ENCODE measurements at regions not wholly inside any gene's neighbourhood (a gene's known extent, or its start where the extent isn't known, plus 50 kb on each side); places are given as distances from the start of the nearest gene placed in this dataset.

DNA sequence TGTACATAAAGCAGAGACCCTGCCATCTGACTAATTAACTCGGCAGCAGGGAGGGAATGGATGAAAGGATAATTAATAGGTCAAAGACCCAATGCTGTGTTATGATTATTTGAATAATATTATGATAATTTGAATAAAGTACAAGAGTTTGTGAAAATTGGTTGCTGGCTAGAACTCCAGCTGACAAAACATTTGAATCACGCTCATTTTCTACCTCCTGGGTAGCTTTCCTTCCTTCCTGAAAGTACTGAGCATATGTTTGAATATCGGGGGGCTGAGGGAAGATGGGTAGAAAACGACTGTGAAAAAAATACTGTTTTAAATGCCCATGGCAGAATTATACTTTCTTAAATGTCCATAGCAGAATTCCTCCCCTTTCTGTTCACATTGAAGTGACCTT lies 243.6 kb upstream of the RBMS1 start:
- TF ChIP-seq, protein P1, sequence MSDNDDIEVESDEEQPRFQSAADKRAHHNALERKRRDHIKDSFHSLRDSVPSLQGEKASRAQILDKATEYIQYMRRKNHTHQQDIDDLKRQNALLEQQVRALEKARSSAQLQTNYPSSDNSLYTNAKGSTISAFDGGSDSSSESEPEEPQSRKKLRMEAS (IDR thresholded peaks at IDR 0.05) = no peak
- TF ChIP-seq ZBTB7A (IDR thresholded peaks at IDR 0.05; ENCODE audit: low read depth) (no peak), USF1 (IDR thresholded peaks at IDR 0.05) (no peak), FOXM1 (IDR thresholded peaks at IDR 0.05; ENCODE audit: borderline replicate concordance, low read depth) (no peak), TCF12 (IDR thresholded peaks at IDR 0.05; ENCODE audit: low read depth) (no peak), CEBPB (IDR thresholded peaks at IDR 0.05) (no peak), YY1 (IDR thresholded peaks at IDR 0.05; ENCODE audit: low read depth) (no peak), NFIC (IDR thresholded peaks at IDR 0.05) (no peak), EP300 (IDR thresholded peaks at IDR 0.05; ENCODE audit: borderline replicate concordance) (no peak), TEAD4 (IDR thresholded peaks at IDR 0.05) (no peak)

GRCh38 chr2:160741271-160741670 lies 247.7 kb upstream of the RBMS1 start:
- TF ChIP-seq ZBTB7A (IDR thresholded peaks at IDR 0.05; ENCODE audit: low read depth) (no peak), TEAD4 (IDR thresholded peaks at IDR 0.05) (no peak), CREB1 (IDR thresholded peaks at IDR 0.05; ENCODE audit: low read depth) (no peak), FOXM1 (IDR thresholded peaks at IDR 0.05; ENCODE audit: borderline replicate concordance, low read depth) (no peak), CEBPB (IDR thresholded peaks at IDR 0.05) (no peak), USF1 (IDR thresholded peaks at IDR 0.05) (no peak), EGR1 (IDR thresholded peaks at IDR 0.05) (no peak), REST (IDR thresholded peaks at IDR 0.05; ENCODE audit: low read depth) (no peak), TAF1 (IDR thresholded peaks at IDR 0.05; ENCODE audit: low read depth) (no peak), TCF12 (IDR thresholded peaks at IDR 0.05; ENCODE audit: low read depth) (no peak), YY1 (IDR thresholded peaks at IDR 0.05; ENCODE audit: low read depth) (no peak), RAD21 (IDR thresholded peaks at IDR 0.05; ENCODE audit: low read depth) (no peak), EP300 (IDR thresholded peaks at IDR 0.05; ENCODE audit: borderline replicate concordance) (no peak)

- TF ChIP-seq REST (IDR thresholded peaks at IDR 0.05; ENCODE audit: low read depth) (no peak), NFIC (IDR thresholded peaks at IDR 0.05) (no peak), CEBPB (IDR thresholded peaks at IDR 0.05) (no peak), TEAD4 (IDR thresholded peaks at IDR 0.05) (no peak), USF1 (IDR thresholded peaks at IDR 0.05) (no peak), ZBTB7A (IDR thresholded peaks at IDR 0.05; ENCODE audit: low read depth) (no peak), FOXM1 (IDR thresholded peaks at IDR 0.05; ENCODE audit: borderline replicate concordance, low read depth) (no peak), CREB1 (IDR thresholded peaks at IDR 0.05; ENCODE audit: low read depth) (no peak), EGR1 (IDR thresholded peaks at IDR 0.05) (no peak), RAD21 (IDR thresholded peaks at IDR 0.05; ENCODE audit: low read depth) (no peak), TCF12 (IDR thresholded peaks at IDR 0.05; ENCODE audit: low read depth) (no peak), YY1 (IDR thresholded peaks at IDR 0.05; ENCODE audit: low read depth) (no peak), EP300 (IDR thresholded peaks at IDR 0.05; ENCODE audit: borderline replicate concordance) (no peak), TAF1 (IDR thresholded peaks at IDR 0.05; ENCODE audit: low read depth) (no peak)
- TF ChIP-seq, protein P1 (IDR thresholded peaks at IDR 0.05) = no peak
Observed at GRCh38 chr2:160741815-160742214, 248.2 kb upstream of the RBMS1 start.

- TF ChIP-seq FOXM1 (IDR thresholded peaks at IDR 0.05; ENCODE audit: borderline replicate concordance, low read depth) (no peak), EP300 (IDR thresholded peaks at IDR 0.05; ENCODE audit: borderline replicate concordance) (no peak)
Observed at GRCh38 chr2:160742667-160743066, 249.1 kb upstream of the RBMS1 start.

- TF ChIP-seq TEAD4 (IDR thresholded peaks at IDR 0.05) = peak; percentile 57; the same call in 1 of the 2 replicates
- no peak for TF ChIP-seq TAF1 (IDR thresholded peaks at IDR 0.05; ENCODE audit: low read depth)
Observed at GRCh38 chr2:160747501-160748170, 254.0 kb upstream of the RBMS1 start.

DNA sequence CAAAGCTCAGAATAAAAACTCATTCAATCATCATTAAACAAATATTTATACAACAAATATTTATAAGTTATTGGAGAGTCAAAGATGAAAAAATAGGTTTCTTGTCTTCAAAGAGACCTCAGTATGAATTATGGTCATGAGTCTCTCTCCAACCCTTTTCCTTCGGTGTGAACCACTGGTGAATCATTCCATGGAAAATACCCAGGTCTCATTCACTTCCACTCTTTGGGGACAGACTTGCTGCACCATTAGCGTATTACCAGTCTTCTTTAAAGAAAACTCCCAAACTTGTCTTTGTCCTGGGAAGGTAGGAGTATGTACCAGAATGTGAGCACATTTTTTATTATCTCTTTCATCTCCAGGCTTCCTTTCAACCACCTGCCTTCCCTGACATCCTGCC lies 257.4 kb upstream of the RBMS1 start:
- TF ChIP-seq NFIC (IDR thresholded peaks at IDR 0.05) = no peak
- no peak for TF ChIP-seq TAF1 (IDR thresholded peaks at IDR 0.05; ENCODE audit: low read depth)
- no peak for TF ChIP-seq TEAD4 (IDR thresholded peaks at IDR 0.05)
- no peak for TF ChIP-seq REST (IDR thresholded peaks at IDR 0.05; ENCODE audit: low read depth)
- no peak for TF ChIP-seq CREB1 (IDR thresholded peaks at IDR 0.05; ENCODE audit: low read depth)
- no peak for TF ChIP-seq USF1 (IDR thresholded peaks at IDR 0.05)
- no peak for TF ChIP-seq FOXM1 (IDR thresholded peaks at IDR 0.05; ENCODE audit: borderline replicate concordance, low read depth)
- no peak for TF ChIP-seq CEBPB (IDR thresholded peaks at IDR 0.05)
- TF ChIP-seq YY1 (IDR thresholded peaks at IDR 0.05; ENCODE audit: low read depth) = no peak
- TF ChIP-seq RAD21 (IDR thresholded peaks at IDR 0.05; ENCODE audit: low read depth) = no peak
- no peak for TF ChIP-seq EP300 (IDR thresholded peaks at IDR 0.05; ENCODE audit: borderline replicate concordance)
- TF ChIP-seq ZBTB7A (IDR thresholded peaks at IDR 0.05; ENCODE audit: low read depth) = no peak
- no peak for TF ChIP-seq EGR1 (IDR thresholded peaks at IDR 0.05)
- TF ChIP-seq, protein P1 (IDR thresholded peaks at IDR 0.05) = no peak
- no peak for TF ChIP-seq TCF12 (IDR thresholded peaks at IDR 0.05; ENCODE audit: low read depth)

Data from Ishikawa (cell line).